ENCODE measurements at regions not wholly inside any gene's neighbourhood (a gene's known extent, or its start where the extent isn't known, plus 50 kb on each side); places are given as distances from the start of the nearest gene placed in this dataset.
A peak's percentile ranks its signal among the peaks of the same experiment; 100 is the strongest.

DNA sequence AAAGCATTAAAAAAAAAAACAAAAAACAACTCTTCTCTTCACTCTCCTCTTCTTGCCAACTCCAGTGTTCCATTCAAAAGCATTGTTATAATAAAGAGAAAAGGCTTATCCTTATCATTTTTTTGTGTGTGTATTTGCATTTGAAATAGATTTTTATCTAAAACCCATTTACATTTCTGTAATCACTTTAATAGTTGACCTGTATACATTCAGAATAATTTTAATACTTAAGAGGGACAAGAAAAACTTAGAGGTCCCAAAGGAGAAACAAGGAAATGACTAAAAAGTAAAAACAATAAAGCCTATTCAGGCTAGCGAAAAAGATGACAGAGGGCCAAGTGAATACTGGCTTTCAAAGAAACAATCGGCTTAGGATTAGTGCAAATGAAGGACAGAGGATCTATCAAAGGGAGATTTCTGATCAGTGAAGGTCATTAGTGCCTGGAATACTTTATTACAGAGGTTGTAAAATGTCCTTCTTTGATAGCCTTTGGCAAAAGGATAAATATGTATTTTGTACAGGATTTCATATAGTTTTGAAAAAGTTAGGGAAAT, 808.3 kb downstream of the RPA4 start:
- no peak overlapping the region for H3K4me3 Mint-ChIP-seq

More for the DNA sequence above, 808.3 kb downstream of the RPA4 start:
- Mint-ChIP-seq H3K36me3 (no peaks in the 10 kb centered on the region), H3K27me3 (ENCODE audit: low read depth) (peaks cover 3% of the 10 kb centered on the region; the same call in 1 of the 2 replicates), H3K9me3 (peaks cover 3% of the 10 kb centered on the region; the same call in 1 of the 2 replicates), H3K27ac (0 out of 2 replicates have a peak overlapping the region, but pooled peaks have one; percentile 7), H3K4me1 (peaks cover 30% of the 10 kb centered on the region)
- ChIA-PET CTCF (no interaction called here), POLR2A (no interaction called here)
- DNase-seq (ENCODE audit: low spot score) (no peak), ATAC-seq (no peak)
- TF ChIP-seq SP1 (CRISPR knock-in tag; conservative IDR thresholded peaks at IDR 0.05) (no peak), ATF3 (CRISPR knock-in tag; conservative IDR thresholded peaks at IDR 0.05) (no peak), ZNF396 (CRISPR knock-in tag; IDR thresholded peaks at IDR 0.05; ENCODE audit: borderline replicate concordance) (no peak), HMGXB4 (CRISPR knock-in tag; IDR thresholded peaks at IDR 0.05) (no peak), USF1 (CRISPR knock-in tag; IDR thresholded peaks at IDR 0.05) (no peak), ATF2 (CRISPR knock-in tag; IDR thresholded peaks at IDR 0.05; ENCODE audit: borderline replicate concordance, low read depth) (no peak), MXD4 (CRISPR knock-in tag; IDR thresholded peaks at IDR 0.05; ENCODE audit: borderline replicate concordance) (no peak), CTCF (IDR thresholded peaks at IDR 0.05) (no peak)
- TF ChIP-seq, protein P1, sequence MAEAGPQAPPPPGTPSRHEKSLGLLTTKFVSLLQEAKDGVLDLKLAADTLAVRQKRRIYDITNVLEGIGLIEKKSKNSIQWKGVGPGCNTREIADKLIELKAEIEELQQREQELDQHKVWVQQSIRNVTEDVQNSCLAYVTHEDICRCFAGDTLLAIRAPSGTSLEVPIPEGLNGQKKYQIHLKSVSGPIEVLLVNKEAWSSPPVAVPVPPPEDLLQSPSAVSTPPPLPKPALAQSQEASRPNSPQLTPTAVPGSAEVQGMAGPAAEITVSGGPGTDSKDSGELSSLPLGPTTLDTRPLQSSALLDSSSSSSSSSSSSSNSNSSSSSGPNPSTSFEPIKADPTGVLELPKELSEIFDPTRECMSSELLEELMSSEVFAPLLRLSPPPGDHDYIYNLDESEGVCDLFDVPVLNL (CRISPR knock-in tag; IDR thresholded peaks at IDR 0.05; ENCODE audit: borderline replicate concordance, low read depth) = no peak
- TF ChIP-seq, protein P2, sequence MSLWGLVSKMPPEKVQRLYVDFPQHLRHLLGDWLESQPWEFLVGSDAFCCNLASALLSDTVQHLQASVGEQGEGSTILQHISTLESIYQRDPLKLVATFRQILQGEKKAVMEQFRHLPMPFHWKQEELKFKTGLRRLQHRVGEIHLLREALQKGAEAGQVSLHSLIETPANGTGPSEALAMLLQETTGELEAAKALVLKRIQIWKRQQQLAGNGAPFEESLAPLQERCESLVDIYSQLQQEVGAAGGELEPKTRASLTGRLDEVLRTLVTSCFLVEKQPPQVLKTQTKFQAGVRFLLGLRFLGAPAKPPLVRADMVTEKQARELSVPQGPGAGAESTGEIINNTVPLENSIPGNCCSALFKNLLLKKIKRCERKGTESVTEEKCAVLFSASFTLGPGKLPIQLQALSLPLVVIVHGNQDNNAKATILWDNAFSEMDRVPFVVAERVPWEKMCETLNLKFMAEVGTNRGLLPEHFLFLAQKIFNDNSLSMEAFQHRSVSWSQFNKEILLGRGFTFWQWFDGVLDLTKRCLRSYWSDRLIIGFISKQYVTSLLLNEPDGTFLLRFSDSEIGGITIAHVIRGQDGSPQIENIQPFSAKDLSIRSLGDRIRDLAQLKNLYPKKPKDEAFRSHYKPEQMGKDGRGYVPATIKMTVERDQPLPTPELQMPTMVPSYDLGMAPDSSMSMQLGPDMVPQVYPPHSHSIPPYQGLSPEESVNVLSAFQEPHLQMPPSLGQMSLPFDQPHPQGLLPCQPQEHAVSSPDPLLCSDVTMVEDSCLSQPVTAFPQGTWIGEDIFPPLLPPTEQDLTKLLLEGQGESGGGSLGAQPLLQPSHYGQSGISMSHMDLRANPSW (CRISPR knock-in tag; conservative IDR thresholded peaks at IDR 0.05; ENCODE audit: low read depth) = no peak
- TF ChIP-seq, protein P3, sequence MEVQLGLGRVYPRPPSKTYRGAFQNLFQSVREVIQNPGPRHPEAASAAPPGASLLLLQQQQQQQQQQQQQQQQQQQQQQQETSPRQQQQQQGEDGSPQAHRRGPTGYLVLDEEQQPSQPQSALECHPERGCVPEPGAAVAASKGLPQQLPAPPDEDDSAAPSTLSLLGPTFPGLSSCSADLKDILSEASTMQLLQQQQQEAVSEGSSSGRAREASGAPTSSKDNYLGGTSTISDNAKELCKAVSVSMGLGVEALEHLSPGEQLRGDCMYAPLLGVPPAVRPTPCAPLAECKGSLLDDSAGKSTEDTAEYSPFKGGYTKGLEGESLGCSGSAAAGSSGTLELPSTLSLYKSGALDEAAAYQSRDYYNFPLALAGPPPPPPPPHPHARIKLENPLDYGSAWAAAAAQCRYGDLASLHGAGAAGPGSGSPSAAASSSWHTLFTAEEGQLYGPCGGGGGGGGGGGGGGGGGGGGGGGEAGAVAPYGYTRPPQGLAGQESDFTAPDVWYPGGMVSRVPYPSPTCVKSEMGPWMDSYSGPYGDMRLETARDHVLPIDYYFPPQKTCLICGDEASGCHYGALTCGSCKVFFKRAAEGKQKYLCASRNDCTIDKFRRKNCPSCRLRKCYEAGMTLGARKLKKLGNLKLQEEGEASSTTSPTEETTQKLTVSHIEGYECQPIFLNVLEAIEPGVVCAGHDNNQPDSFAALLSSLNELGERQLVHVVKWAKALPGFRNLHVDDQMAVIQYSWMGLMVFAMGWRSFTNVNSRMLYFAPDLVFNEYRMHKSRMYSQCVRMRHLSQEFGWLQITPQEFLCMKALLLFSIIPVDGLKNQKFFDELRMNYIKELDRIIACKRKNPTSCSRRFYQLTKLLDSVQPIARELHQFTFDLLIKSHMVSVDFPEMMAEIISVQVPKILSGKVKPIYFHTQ (CRISPR knock-in tag; IDR thresholded peaks at IDR 0.05) = no peak
